ENCODE measurements at regions not wholly inside any gene's neighbourhood (a gene's known extent, or its start where the extent isn't known, plus 50 kb on each side); places are given as distances from the start of the nearest gene placed in this dataset.
"Not testable (repeated sequence)": the region's sequence is repeated elsewhere in the genome, so short reads cannot be mapped to it uniquely, and the experiment has no call there.

DNA sequence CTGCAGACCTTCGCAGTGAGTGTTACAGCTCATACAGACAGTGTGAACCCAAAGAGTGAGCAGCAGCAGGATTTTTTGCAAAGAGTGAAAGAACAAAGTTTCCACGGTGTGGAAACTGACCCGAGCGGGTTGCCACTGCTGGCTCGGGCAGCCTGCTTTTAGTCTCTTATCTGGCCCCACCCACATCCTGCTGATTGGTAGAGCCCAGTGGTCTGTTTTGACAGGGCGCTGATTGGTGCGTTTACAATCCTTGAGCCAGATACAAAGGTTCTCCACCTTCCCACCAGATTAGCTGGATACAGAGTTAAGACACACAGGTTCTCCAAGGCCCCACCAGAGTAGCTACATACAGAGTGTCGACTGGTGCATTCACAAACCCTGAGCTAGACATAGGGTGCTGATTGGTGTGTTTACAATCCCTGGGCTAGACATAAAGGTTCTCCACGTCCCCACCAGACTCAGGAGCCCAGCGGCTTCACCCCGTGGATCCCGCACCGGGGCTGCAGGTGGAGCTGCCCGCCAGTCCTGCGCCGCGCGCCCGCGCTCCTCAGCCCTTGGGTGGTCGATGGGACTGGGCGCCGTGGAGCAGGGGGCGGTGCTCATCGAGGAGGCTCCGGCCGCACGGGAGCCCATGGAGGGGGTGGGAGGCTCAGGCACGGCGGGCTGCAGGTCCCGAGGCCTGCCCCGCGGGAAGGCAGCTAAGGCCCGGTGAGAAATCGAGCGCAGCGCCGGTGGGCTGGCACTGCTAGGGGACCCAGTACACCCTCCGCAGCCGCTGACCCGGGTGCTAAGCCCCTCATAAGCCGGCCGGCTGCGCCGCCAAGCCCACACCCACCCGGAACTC is 102.8 kb upstream of the KMT2C start:
- TF ChIP-seq, protein P1, sequence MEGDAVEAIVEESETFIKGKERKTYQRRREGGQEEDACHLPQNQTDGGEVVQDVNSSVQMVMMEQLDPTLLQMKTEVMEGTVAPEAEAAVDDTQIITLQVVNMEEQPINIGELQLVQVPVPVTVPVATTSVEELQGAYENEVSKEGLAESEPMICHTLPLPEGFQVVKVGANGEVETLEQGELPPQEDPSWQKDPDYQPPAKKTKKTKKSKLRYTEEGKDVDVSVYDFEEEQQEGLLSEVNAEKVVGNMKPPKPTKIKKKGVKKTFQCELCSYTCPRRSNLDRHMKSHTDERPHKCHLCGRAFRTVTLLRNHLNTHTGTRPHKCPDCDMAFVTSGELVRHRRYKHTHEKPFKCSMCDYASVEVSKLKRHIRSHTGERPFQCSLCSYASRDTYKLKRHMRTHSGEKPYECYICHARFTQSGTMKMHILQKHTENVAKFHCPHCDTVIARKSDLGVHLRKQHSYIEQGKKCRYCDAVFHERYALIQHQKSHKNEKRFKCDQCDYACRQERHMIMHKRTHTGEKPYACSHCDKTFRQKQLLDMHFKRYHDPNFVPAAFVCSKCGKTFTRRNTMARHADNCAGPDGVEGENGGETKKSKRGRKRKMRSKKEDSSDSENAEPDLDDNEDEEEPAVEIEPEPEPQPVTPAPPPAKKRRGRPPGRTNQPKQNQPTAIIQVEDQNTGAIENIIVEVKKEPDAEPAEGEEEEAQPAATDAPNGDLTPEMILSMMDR (IDR thresholded peaks at IDR 0.05) = not testable (repeated sequence)
- not testable (repeated sequence) for TF ChIP-seq POLR2A (IDR thresholded peaks at IDR 0.05)

Data from uterus (tissue), 2 donors.